ENCODE measurements at regions not wholly inside any gene's neighbourhood (a gene's known extent, or its start where the extent isn't known, plus 50 kb on each side); places are given as distances from the start of the nearest gene placed in this dataset.

DNA sequence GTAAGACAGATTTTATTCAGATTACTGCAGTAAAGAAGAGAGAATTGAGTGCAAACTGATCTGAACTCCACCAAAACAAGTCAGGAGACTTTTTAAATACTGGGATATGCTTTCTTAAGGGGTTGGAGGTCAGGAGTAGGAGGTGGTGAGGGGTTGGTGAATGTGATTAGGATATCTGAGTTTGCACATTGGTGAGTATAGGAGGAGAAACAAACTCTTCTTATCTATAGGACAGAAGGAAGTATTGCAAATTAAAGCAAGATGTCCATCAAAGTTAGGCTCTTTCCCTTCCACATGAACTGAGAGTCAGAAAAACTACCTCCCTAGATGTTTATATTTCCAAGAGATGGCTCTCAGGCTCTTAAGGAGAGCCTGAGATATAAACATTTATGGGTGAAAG is 114.6 kb upstream of the HTR1E start:
- TF ChIP-seq, protein P1, sequence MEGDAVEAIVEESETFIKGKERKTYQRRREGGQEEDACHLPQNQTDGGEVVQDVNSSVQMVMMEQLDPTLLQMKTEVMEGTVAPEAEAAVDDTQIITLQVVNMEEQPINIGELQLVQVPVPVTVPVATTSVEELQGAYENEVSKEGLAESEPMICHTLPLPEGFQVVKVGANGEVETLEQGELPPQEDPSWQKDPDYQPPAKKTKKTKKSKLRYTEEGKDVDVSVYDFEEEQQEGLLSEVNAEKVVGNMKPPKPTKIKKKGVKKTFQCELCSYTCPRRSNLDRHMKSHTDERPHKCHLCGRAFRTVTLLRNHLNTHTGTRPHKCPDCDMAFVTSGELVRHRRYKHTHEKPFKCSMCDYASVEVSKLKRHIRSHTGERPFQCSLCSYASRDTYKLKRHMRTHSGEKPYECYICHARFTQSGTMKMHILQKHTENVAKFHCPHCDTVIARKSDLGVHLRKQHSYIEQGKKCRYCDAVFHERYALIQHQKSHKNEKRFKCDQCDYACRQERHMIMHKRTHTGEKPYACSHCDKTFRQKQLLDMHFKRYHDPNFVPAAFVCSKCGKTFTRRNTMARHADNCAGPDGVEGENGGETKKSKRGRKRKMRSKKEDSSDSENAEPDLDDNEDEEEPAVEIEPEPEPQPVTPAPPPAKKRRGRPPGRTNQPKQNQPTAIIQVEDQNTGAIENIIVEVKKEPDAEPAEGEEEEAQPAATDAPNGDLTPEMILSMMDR (IDR thresholded peaks at IDR 0.05): no peak
- TF ChIP-seq POLR2AphosphoS5 (IDR thresholded peaks at IDR 0.05): no peak
- TF ChIP-seq EP300 (IDR thresholded peaks at IDR 0.05): no peak
